ENCODE measurements at regions not wholly inside any gene's neighbourhood (a gene's known extent, or its start where the extent isn't known, plus 50 kb on each side); places are given as distances from the start of the nearest gene placed in this dataset.

DNA sequence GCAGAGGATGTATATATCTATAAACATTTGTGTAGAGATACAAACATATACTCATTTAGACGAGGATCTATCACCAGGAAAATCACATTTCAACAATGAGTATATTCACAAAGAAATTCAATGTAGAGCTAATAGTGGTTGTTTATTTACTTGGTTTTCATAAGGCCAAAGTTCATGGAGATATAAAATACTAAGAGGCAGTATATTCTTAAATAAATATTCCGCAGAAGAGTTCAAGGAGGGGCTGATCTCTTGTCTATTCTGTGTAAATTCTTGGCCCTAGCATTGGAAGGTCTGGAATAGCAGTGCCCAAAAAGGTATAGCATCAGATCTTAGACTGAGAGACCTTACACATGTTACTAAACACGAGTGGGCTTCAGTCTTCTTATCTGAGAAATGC lies 122.1 kb downstream of the EDEM1 start:
- no peak overlapping the region for H3K27ac Mint-ChIP-seq
- H3K27me3 ChIP-seq (ENCODE audit: control insufficient read depth in 2 of 2, insufficient read depth in 2 of 2, low read length in 2 of 2): no peaks in the 10 kb centered on the region
- H3K4me1 Mint-ChIP-seq: peaks cover 4% of the 10 kb centered on the region
- TF ChIP-seq, protein P1, sequence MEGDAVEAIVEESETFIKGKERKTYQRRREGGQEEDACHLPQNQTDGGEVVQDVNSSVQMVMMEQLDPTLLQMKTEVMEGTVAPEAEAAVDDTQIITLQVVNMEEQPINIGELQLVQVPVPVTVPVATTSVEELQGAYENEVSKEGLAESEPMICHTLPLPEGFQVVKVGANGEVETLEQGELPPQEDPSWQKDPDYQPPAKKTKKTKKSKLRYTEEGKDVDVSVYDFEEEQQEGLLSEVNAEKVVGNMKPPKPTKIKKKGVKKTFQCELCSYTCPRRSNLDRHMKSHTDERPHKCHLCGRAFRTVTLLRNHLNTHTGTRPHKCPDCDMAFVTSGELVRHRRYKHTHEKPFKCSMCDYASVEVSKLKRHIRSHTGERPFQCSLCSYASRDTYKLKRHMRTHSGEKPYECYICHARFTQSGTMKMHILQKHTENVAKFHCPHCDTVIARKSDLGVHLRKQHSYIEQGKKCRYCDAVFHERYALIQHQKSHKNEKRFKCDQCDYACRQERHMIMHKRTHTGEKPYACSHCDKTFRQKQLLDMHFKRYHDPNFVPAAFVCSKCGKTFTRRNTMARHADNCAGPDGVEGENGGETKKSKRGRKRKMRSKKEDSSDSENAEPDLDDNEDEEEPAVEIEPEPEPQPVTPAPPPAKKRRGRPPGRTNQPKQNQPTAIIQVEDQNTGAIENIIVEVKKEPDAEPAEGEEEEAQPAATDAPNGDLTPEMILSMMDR (IDR thresholded peaks at IDR 0.05): no peak
- no peak for DNase-seq
- H3K79me2 ChIP-seq (ENCODE audit: insufficient read depth, low read length): no peaks in the 10 kb centered on the region
- no peak overlapping the region for H3K4me2 ChIP-seq (replicated peaks; ENCODE audit: extremely low read depth, low read length, poor library complexity, severe bottlenecking)
- H3K4me1 ChIP-seq (ENCODE audit: control insufficient read depth in 1 of 2, insufficient read depth in 2 of 2, low read length in 2 of 2): no peaks in the 10 kb centered on the region
- H3K36me3 Mint-ChIP-seq: no peaks in the 10 kb centered on the region
- no peak overlapping the region for H3K9ac ChIP-seq (ENCODE audit: insufficient read depth, low read length, poor library complexity, severe bottlenecking)
- no peak overlapping the region for H2AFZ ChIP-seq (ENCODE audit: insufficient read depth, low read depth, low read length, poor library complexity, severe bottlenecking)
- WGBS (ENCODE audit: insufficient coverage): no CpG with 5 or more reads among the region's 3 CpGs
- H3K9me3 Mint-ChIP-seq: peaks cover 0 to 3% (median 0%) of the 10 kb centered on the region in 7 donors
- H3K27me3 Mint-ChIP-seq (ENCODE audit: low read depth in 3 of 3): peaks cover 0 to 3% (median 0%) of the 10 kb centered on the region in 3 donors
- intact Hi-C loops (cut with micrococcal nuclease): loop anchor here (10.0 kb wide), 2 partner anchors 425 to 1485 kb away; no protein-coding TSS in a partner anchor
- no peaks in the 10 kb centered on the region for H3K36me3 ChIP-seq (replicated peaks in 1 of 2; ENCODE audit: control insufficient read depth in 1 of 2, insufficient read depth in 2 of 2, low read length in 2 of 2)
- no peaks in the 10 kb centered on the region for H4K20me1 ChIP-seq (ENCODE audit: insufficient read depth, low read length)
- no peak overlapping the region for H3K4me3 Mint-ChIP-seq
- H3K9me3 ChIP-seq (replicated peaks in 1 of 2; ENCODE audit: control insufficient read depth in 1 of 2, insufficient read depth in 1 of 2, low read length in 2 of 2): no peaks in the 10 kb centered on the region
- no peak overlapping the region for H3K4me3 ChIP-seq (replicated peaks in 1 of 3; ENCODE audit: low read depth in 2 of 3, low read length in 3 of 3)
- no peak overlapping the region for H3K27ac ChIP-seq (ENCODE audit: low read depth in 1 of 2, low read length in 2 of 2)

DNA sequence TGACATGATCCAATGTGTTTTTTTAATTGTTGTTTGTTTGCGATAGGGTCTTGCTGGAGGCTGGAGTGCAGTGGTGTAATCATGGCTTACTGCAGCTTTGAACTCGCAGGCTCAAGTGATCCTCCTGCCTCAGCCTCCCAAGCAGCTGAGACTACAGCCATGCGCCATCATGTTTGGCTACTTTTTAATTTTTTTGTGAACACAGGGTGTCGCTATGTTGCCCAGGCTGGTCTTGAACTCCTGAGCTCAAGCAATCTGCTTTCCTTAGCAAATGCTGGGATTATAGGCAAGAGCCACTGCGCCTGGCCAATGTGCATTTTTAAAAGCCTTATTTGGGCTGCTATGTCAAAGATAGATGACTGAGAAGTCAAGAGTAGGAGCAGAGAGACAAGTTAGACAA lies 123.0 kb downstream of the EDEM1 start:
- intact Hi-C loops (cut with micrococcal nuclease): no loop called here
- Mint-ChIP-seq H3K27me3 (ENCODE audit: low read depth in 3 of 3) (peaks cover 0 to 3% (median 0%) of the 10 kb centered on the region in 3 donors), H3K27ac (no peak overlapping the region), H3K36me3 (no peaks in the 10 kb centered on the region), H3K4me1 (peaks cover under 1% of the 10 kb centered on the region), H3K4me3 (no peak overlapping the region), H3K9me3 (peaks cover 0 to 3% (median 0%) of the 10 kb centered on the region in 7 donors)
- DNase-seq: no peak
- H3K4me1 ChIP-seq (ENCODE audit: control insufficient read depth in 1 of 2, insufficient read depth in 2 of 2, low read length in 2 of 2): no peaks in the 10 kb centered on the region
- H4K20me1 ChIP-seq (ENCODE audit: insufficient read depth, low read length): no peaks in the 10 kb centered on the region
- WGBS (ENCODE audit: insufficient coverage): 100% methylated on average over 4 of the region's 5 CpGs
- no peak overlapping the region for H3K4me3 ChIP-seq (replicated peaks in 1 of 3; ENCODE audit: low read depth in 2 of 3, low read length in 3 of 3)
- H3K36me3 ChIP-seq (replicated peaks in 1 of 2; ENCODE audit: control insufficient read depth in 1 of 2, insufficient read depth in 2 of 2, low read length in 2 of 2): no peaks in the 10 kb centered on the region
- TF ChIP-seq, protein P1 (IDR thresholded peaks at IDR 0.05): no peak
- no peaks in the 10 kb centered on the region for H3K27me3 ChIP-seq (ENCODE audit: control insufficient read depth in 2 of 2, insufficient read depth in 2 of 2, low read length in 2 of 2)
- no peak overlapping the region for H2AFZ ChIP-seq (ENCODE audit: insufficient read depth, low read depth, low read length, poor library complexity, severe bottlenecking)
- no peak overlapping the region for H3K9ac ChIP-seq (ENCODE audit: insufficient read depth, low read length, poor library complexity, severe bottlenecking)
- no peaks in the 10 kb centered on the region for H3K9me3 ChIP-seq (replicated peaks in 1 of 2; ENCODE audit: control insufficient read depth in 1 of 2, insufficient read depth in 1 of 2, low read length in 2 of 2)
- H3K27ac ChIP-seq (ENCODE audit: low read depth in 1 of 2, low read length in 2 of 2): no peak overlapping the region
- H3K79me2 ChIP-seq (ENCODE audit: insufficient read depth, low read length): no peaks in the 10 kb centered on the region
- no peak overlapping the region for H3K4me2 ChIP-seq (replicated peaks; ENCODE audit: extremely low read depth, low read length, poor library complexity, severe bottlenecking)
